ENCODE measurements at regions not wholly inside any gene's neighbourhood (a gene's known extent, or its start where the extent isn't known, plus 50 kb on each side); places are given as distances from the start of the nearest gene placed in this dataset.

DNA sequence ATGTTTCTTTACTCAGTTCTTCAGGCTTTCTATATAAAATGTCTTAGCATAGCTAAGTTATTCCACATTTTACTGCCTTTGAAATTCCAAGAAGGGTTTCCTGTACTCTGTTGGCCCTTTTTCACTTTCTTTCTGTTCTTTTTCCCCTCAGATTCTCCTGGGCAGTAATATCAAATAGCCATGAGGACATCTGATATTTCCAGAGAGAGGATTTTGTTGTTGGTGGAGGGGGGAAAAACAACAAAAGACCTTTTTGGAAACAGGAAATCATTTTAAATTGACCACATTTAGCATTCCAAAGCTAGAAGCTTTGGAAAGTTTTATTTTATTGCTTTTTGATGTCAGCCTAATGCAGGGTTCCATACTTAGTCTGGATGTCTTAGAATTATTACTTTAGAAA, 445.4 kb downstream of the GJA1 start:
- H3K36me3 ChIP-seq (ENCODE audit: low read depth): no peaks in the 10 kb centered on the region
- H3F3A ChIP-seq (ENCODE audit: insufficient read depth): peaks cover 49% of the 10 kb centered on the region
- H3K27me3 ChIP-seq (replicated peaks; ENCODE audit: insufficient read depth): no peaks in the 10 kb centered on the region
- no peaks in the 10 kb centered on the region for H3K9me3 ChIP-seq (ENCODE audit: low read depth)
- no peak overlapping the region for H2AFZ ChIP-seq
- no peak overlapping the region for H3K4me3 ChIP-seq
- no peaks in the 10 kb centered on the region for H4K20me1 ChIP-seq (ENCODE audit: insufficient read depth)
- TF ChIP-seq EZH2 (IDR thresholded peaks at IDR 0.05; ENCODE audit: insufficient read depth, poor library complexity, severe bottlenecking): no peak
- TF ChIP-seq EZH2phosphoT487 (IDR thresholded peaks at IDR 0.05; ENCODE audit: insufficient read depth, low read depth): no peak
- no peaks in the 10 kb centered on the region for H3K79me2 ChIP-seq (ENCODE audit: insufficient read depth)
- H3K27ac ChIP-seq: no peak overlapping the region
- no peak for DNase-seq
- in situ Hi-C loops (cut with MboI): no loop called here
- H3K9me2 ChIP-seq (ENCODE audit: insufficient read depth): no peaks in the 10 kb centered on the region
- no peak overlapping the region for H3K4me2 ChIP-seq (ENCODE audit: unreplicated experiment)
- peaks cover 73% of the 10 kb centered on the region for H3K4me1 ChIP-seq (ENCODE audit: insufficient read depth)
- no peak overlapping the region for H3K9ac ChIP-seq

DNA sequence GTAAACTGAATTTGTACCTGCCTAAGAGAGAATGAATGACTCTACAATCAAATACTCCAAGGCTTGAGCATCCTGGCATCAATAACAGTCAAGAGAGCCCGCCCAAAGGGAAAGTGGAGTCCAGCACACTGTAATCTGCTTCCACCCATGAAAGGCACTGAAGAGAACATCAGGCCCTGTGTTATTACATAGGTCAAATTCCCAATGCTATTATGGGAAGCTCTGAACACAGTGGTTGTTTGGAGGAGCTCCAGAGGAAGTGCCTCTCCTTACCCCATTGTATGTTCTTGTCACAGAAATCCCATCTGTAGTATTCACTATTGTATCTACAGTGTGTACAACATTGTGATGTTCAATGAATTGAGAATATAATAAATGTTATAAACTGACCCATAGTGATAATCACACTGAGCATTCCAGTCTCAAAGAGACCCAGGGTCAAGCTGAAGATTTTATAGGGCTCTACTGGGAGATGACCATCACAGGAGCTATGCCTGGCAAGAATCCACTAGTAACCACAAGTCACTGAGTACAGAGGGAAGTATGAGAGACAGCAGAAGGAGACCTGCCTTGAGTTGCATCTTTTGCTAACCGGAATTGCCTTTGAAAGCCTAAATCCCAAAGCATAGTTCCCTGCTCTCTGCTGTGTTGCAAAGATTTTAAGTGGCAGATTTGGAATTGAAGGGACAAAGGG, 446.7 kb downstream of the GJA1 start:
- Histone ChIP-seq H3K4me1 (ENCODE audit: insufficient read depth) (peaks cover 85% of the 10 kb centered on the region), H3K27me3 (replicated peaks; ENCODE audit: insufficient read depth) (no peaks in the 10 kb centered on the region), H3K4me3 (no peak overlapping the region), H3K36me3 (ENCODE audit: low read depth) (no peaks in the 10 kb centered on the region), H3K4me2 (ENCODE audit: unreplicated experiment) (peak overlapping the region; percentile 55), H3K9ac (peak overlapping the region; percentile 11; the same call in 1 of the 2 replicates), H4K20me1 (ENCODE audit: insufficient read depth) (no peaks in the 10 kb centered on the region), H3K9me3 (ENCODE audit: low read depth) (no peaks in the 10 kb centered on the region), H3K79me2 (ENCODE audit: insufficient read depth) (no peaks in the 10 kb centered on the region), H3K9me2 (ENCODE audit: insufficient read depth) (no peaks in the 10 kb centered on the region), H3K27ac (peak overlapping the region; percentile 63), H3F3A (ENCODE audit: insufficient read depth) (peaks cover 60% of the 10 kb centered on the region), H2AFZ (no peak overlapping the region)
- TF ChIP-seq EZH2 (IDR thresholded peaks at IDR 0.05; ENCODE audit: insufficient read depth, poor library complexity, severe bottlenecking) (no peak), EZH2phosphoT487 (IDR thresholded peaks at IDR 0.05; ENCODE audit: insufficient read depth, low read depth) (no peak)
- 45 to 47% methylated on average over 2 of the region's 2 CpGs for WGBS, 2 experiments (ENCODE audit: low coverage in 1 of 2, low lambda C conversion rate in 2 of 2, missing lambda C conversion rate in 2 of 2)
- in situ Hi-C loops (cut with MboI): no loop called here
- peak; percentile 91 for DNase-seq

DNA sequence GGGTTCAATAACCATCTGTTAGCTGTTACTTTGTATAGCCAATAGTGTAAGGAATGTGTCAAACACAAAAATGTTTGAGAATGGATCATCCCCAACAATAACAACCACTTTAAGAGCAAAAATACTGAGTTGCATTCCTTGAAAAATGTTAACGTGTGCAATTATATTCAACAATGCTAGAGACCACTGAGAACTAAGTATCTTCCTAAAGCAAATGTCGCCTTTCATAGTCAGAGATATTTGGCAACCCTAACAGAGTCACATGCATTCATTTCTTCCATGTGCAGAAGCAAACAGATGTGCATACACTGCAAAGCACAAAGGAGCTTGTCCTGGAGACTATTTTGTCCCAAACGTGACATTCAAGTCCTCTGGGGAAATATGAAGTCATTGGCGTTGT, 448.6 kb downstream of the GJA1 start:
- DNase-seq: no peak
- in situ Hi-C loops (cut with MboI): no loop called here
- H3K4me1 ChIP-seq (ENCODE audit: insufficient read depth): peaks cover 76% of the 10 kb centered on the region

DNA sequence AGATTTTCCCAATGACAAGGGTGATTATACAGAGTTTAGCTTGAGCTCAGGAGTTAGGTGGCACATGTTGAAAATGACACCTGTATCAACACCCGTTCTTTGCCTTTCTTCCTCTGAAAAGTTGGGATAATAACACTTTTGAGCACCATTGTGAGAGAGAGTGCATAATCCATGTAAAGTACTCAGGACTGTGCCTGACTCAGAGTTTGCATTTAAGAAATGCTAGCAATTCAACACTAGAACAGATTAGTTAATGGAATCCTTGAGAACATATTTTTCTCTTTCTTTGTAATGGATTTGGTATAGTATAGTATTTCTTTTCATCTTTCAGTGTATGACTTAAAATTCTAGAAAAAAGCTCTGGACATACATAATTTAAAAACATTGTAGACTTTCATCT, 449.2 kb downstream of the GJA1 start:
- WGBS, 2 experiments (ENCODE audit: low coverage in 1 of 2, low lambda C conversion rate in 2 of 2, missing lambda C conversion rate in 2 of 2): 91 to 100% methylated on average over 1 of the region's 1 CpG
- in situ Hi-C loops (cut with MboI): no loop called here
- Histone ChIP-seq H2AFZ (no peak overlapping the region), H3K4me3 (no peak overlapping the region), H3F3A (ENCODE audit: insufficient read depth) (peaks cover 53% of the 10 kb centered on the region), H3K79me2 (ENCODE audit: insufficient read depth) (no peaks in the 10 kb centered on the region), H4K20me1 (ENCODE audit: insufficient read depth) (no peaks in the 10 kb centered on the region), H3K4me1 (ENCODE audit: insufficient read depth) (peaks cover 70% of the 10 kb centered on the region), H3K36me3 (ENCODE audit: low read depth) (no peaks in the 10 kb centered on the region), H3K9me3 (ENCODE audit: low read depth) (no peaks in the 10 kb centered on the region), H3K4me2 (ENCODE audit: unreplicated experiment) (no peak overlapping the region), H3K27me3 (replicated peaks; ENCODE audit: insufficient read depth) (no peaks in the 10 kb centered on the region), H3K9me2 (ENCODE audit: insufficient read depth) (0 out of 2 replicates have a peak, but pooled peaks cover 3% of the 10 kb centered on the region), H3K27ac (no peak overlapping the region), H3K9ac (no peak overlapping the region)
- no peak for DNase-seq
- no peak for TF ChIP-seq EZH2 (IDR thresholded peaks at IDR 0.05; ENCODE audit: insufficient read depth, poor library complexity, severe bottlenecking)
- TF ChIP-seq EZH2phosphoT487 (IDR thresholded peaks at IDR 0.05; ENCODE audit: insufficient read depth, low read depth): no peak

More for the DNA sequence above, 448.6 kb downstream of the GJA1 start:
- 79 to 85% methylated on average over 4 of the region's 4 CpGs for WGBS, 2 experiments (ENCODE audit: low coverage in 1 of 2, low lambda C conversion rate in 2 of 2, missing lambda C conversion rate in 2 of 2)
- Histone ChIP-seq H4K20me1 (ENCODE audit: insufficient read depth) (no peaks in the 10 kb centered on the region), H3K9ac (no peak overlapping the region), H3F3A (ENCODE audit: insufficient read depth) (peaks cover 53% of the 10 kb centered on the region), H3K4me3 (no peak overlapping the region), H3K9me3 (ENCODE audit: low read depth) (no peaks in the 10 kb centered on the region), H3K79me2 (ENCODE audit: insufficient read depth) (no peaks in the 10 kb centered on the region), H2AFZ (no peak overlapping the region), H3K9me2 (ENCODE audit: insufficient read depth) (0 out of 2 replicates have a peak, but pooled peaks cover 3% of the 10 kb centered on the region), H3K27me3 (replicated peaks; ENCODE audit: insufficient read depth) (no peaks in the 10 kb centered on the region), H3K27ac (no peak overlapping the region), H3K4me2 (ENCODE audit: unreplicated experiment) (no peak overlapping the region), H3K36me3 (ENCODE audit: low read depth) (no peaks in the 10 kb centered on the region)
- TF ChIP-seq EZH2phosphoT487 (IDR thresholded peaks at IDR 0.05; ENCODE audit: insufficient read depth, low read depth) (no peak), EZH2 (IDR thresholded peaks at IDR 0.05; ENCODE audit: insufficient read depth, poor library complexity, severe bottlenecking) (no peak)
